HEK293 (cell line): ENCODE measurements at regions not wholly inside any gene's neighbourhood (a gene's known extent, or its start where the extent isn't known, plus 50 kb on each side); places are given as distances from the start of the nearest gene placed in this dataset.

Source experiments
- CTCF ChIA-PET: fragments of 350-600 bp; formaldehyde crosslinking; extraction: SDS; loops from one replicate; lab custom pipeline; 2021; ENCODE audit warnings: antibody characterized with exemption; lab: Yijun Ruan, JAX
- POLR2A ChIA-PET: fragments of 300-600 bp; formaldehyde crosslinking; extraction: SDS; loops from one replicate; lab custom pipeline; 2020; ENCODE audit warnings: antibody characterized with exemption, inconsistent platforms; lab: Yijun Ruan, JAX
- H3K27ac ChIP-seq: fragments of 200-500 bp; sonication (Bioruptor generic); 2 replicates; pipeline ENCODE4 v1.5.1; 2014; ENCODE audit warnings: low read depth, low read length, control low read depth, inconsistent platforms; ENCODE audit errors: extremely low read depth
- H3K36me3 ChIP-seq, 2 experiments: fragments of 200-500 bp in 1 of 2; sonication (Bioruptor generic) in 1 of 2; 1 replicate in 1 of 2; 2 replicates in 1 of 2; pipeline ENCODE4 v1.5.1; 2014 to 2017; ENCODE audit warnings: inconsistent platforms in 2 of 2, low read length in 2 of 2; ENCODE audit not compliant: control insufficient read depth in 2 of 2, insufficient read depth in 1 of 2
- H3K4me1 ChIP-seq: fragments of 200-500 bp; sonication (Bioruptor generic); 2 replicates; pipeline ENCODE4 v1.5.1; 2014; ENCODE audit warnings: mild to moderate bottlenecking, low read length, inconsistent platforms; ENCODE audit not compliant: control insufficient read depth, insufficient read depth
- H3K4me3 ChIP-seq: 2 replicates; pipeline ENCODE4 v1.5.1; 2011; ENCODE audit warnings: low read depth, mild to moderate bottlenecking, control low read depth, low read length, moderate library complexity
- H3K9me3 ChIP-seq: fragments of 200-500 bp; sonication (Bioruptor generic); 2 replicates; pipeline ENCODE4 v1.5.1; 2014; ENCODE audit warnings: low read depth, low read length, inconsistent platforms; ENCODE audit not compliant: control insufficient read depth, insufficient read depth
- BCL11A ChIP-seq: fragments of 450-650 bp; formaldehyde crosslinking; IDR thresholded peaks from 2 replicates; pipeline ENCODE4 v1.5.1; 2016; ENCODE audit warnings: low read depth, missing biosample characterization, missing genetic modification characterization
- GLIS1 ChIP-seq: fragments of 450-650 bp; formaldehyde crosslinking; IDR thresholded peaks from 2 replicates; pipeline ENCODE4 v1.5.1; 2016; ENCODE audit warnings: missing biosample characterization, missing genetic modification characterization
- KLF10 ChIP-seq: fragments of 450-650 bp; IDR thresholded peaks from 2 replicates; pipeline ENCODE4 v1.5.1; 2018; ENCODE audit warnings: missing biosample characterization, mild to moderate bottlenecking, missing genetic modification characterization
- KLF8 ChIP-seq: fragments of 450-650 bp; formaldehyde crosslinking; IDR thresholded peaks from 2 replicates; pipeline ENCODE4 v1.5.1; 2016; ENCODE audit warnings: missing biosample characterization, missing genetic modification characterization
- KLF9 ChIP-seq: fragments of 450-650 bp; formaldehyde crosslinking; IDR thresholded peaks from 2 replicates; pipeline ENCODE4 v1.5.1; 2016; ENCODE audit warnings: missing biosample characterization, missing genetic modification characterization, low read depth
- MYNN ChIP-seq: fragments of 450-650 bp; formaldehyde crosslinking; IDR thresholded peaks from 2 replicates; pipeline ENCODE4 v1.5.1; 2016; ENCODE audit warnings: missing biosample characterization, missing genetic modification characterization, borderline replicate concordance
- PRDM10 ChIP-seq: fragments of 450-650 bp; formaldehyde crosslinking; IDR thresholded peaks from 2 replicates; pipeline ENCODE4 v1.5.1; 2016; ENCODE audit warnings: missing biosample characterization, missing genetic modification characterization
- PRDM2 ChIP-seq: fragments of 450-650 bp; formaldehyde crosslinking; IDR thresholded peaks from 2 replicates; pipeline ENCODE4 v1.5.1; 2016; ENCODE audit warnings: missing biosample characterization, missing genetic modification characterization, borderline replicate concordance
- WT1 ChIP-seq: fragments of 450-650 bp; formaldehyde crosslinking; IDR thresholded peaks from 2 replicates; pipeline ENCODE4 v1.5.1; 2016; ENCODE audit warnings: missing biosample characterization, missing genetic modification characterization
- ZBTB48 ChIP-seq: fragments of 450-650 bp; formaldehyde crosslinking; IDR thresholded peaks from 2 replicates; pipeline ENCODE4 v1.5.1; 2016; ENCODE audit warnings: missing biosample characterization, missing genetic modification characterization
- ZEB2 ChIP-seq: fragments of 450-650 bp; formaldehyde crosslinking; IDR thresholded peaks from 2 replicates; pipeline ENCODE4 v1.5.1; 2016; ENCODE audit warnings: missing biosample characterization, missing genetic modification characterization
- ZFHX2 ChIP-seq: fragments of 450-650 bp; formaldehyde crosslinking; conservative IDR thresholded peaks from 2 replicates; pipeline ENCODE4 v1.5.1; 2016; ENCODE audit warnings: missing biosample characterization, missing genetic modification characterization
- ZFP3 ChIP-seq: fragments of 450-650 bp; formaldehyde crosslinking; IDR thresholded peaks from 2 replicates; pipeline ENCODE4 v1.5.1; 2016; ENCODE audit warnings: low read depth, missing biosample characterization, missing genetic modification characterization
- ZNF16 ChIP-seq: fragments of 450-650 bp; formaldehyde crosslinking; IDR thresholded peaks from 2 replicates; pipeline ENCODE4 v1.5.1; 2016; ENCODE audit warnings: low read depth, missing biosample characterization, missing genetic modification characterization
- ZNF18 ChIP-seq: fragments of 450-650 bp; formaldehyde crosslinking; IDR thresholded peaks from 2 replicates; pipeline ENCODE4 v1.5.1; 2016; ENCODE audit warnings: missing biosample characterization, missing genetic modification characterization
- ZNF248 ChIP-seq: fragments of 450-650 bp; formaldehyde crosslinking; IDR thresholded peaks from 2 replicates; pipeline ENCODE4 v1.5.1; 2017; ENCODE audit warnings: missing biosample characterization, missing genetic modification characterization
- ZNF398 ChIP-seq: fragments of 450-650 bp; formaldehyde crosslinking; IDR thresholded peaks from 2 replicates; pipeline ENCODE4 v1.5.1; 2017; ENCODE audit warnings: missing biosample characterization, missing genetic modification characterization
- ZNF404 ChIP-seq: fragments of 450-650 bp; formaldehyde crosslinking; IDR thresholded peaks from 2 replicates; pipeline ENCODE4 v1.5.1; 2017; ENCODE audit warnings: missing biosample characterization, missing genetic modification characterization
- ZNF473 ChIP-seq: fragments of 450-650 bp; formaldehyde crosslinking; IDR thresholded peaks from 2 replicates; pipeline ENCODE4 v1.5.1; 2017; ENCODE audit warnings: missing biosample characterization, missing genetic modification characterization
- ZNF521 ChIP-seq: fragments of 450-650 bp; formaldehyde crosslinking; IDR thresholded peaks from 2 replicates; pipeline ENCODE4 v1.5.1; 2017; ENCODE audit warnings: missing biosample characterization, mild to moderate bottlenecking, missing genetic modification characterization
- ZNF624 ChIP-seq: fragments of 450-650 bp; formaldehyde crosslinking; IDR thresholded peaks from 2 replicates; pipeline ENCODE4 v1.5.1; 2017; ENCODE audit warnings: missing biosample characterization, missing genetic modification characterization
- ZNF658 ChIP-seq: fragments of 450-650 bp; formaldehyde crosslinking; IDR thresholded peaks from 2 replicates; pipeline ENCODE4; 2016; ENCODE audit warnings: missing biosample characterization, missing genetic modification characterization
- ZNF777 ChIP-seq: fragments of 450-650 bp; formaldehyde crosslinking; IDR thresholded peaks from 2 replicates; pipeline ENCODE4 v1.5.1; 2017; ENCODE audit warnings: missing biosample characterization, missing genetic modification characterization, borderline replicate concordance
- ZXDB ChIP-seq: fragments of 450-650 bp; formaldehyde crosslinking; IDR thresholded peaks from 2 replicates; pipeline ENCODE4 v1.5.1; 2016; ENCODE audit warnings: missing biosample characterization, missing genetic modification characterization

- TF ChIP-seq ZXDB (tag by site-specific recombination) (no peak), ZEB2 (tag by site-specific recombination) (no peak), ZFP3 (tag by site-specific recombination) (no peak), WT1 (tag by site-specific recombination) (peak; percentile 27; the same call in 1 of the 2 replicates), ZNF404 (tag by site-specific recombination) (no peak), ZNF624 (tag by site-specific recombination) (no peak), ZNF18 (tag by site-specific recombination) (no peak)
- H3K4me1 ChIP-seq, result no peaks in the 10 kb centered on the region
- no peak overlapping the region for H3K4me3 ChIP-seq
- CTCF ChIA-PET, result no interaction called here
- POLR2A ChIA-PET, result no interaction called here
- no peaks in the 10 kb centered on the region for H3K9me3 ChIP-seq
- no peaks in the 10 kb centered on the region for H3K36me3 ChIP-seq
- H3K27ac ChIP-seq, result no peak overlapping the region
These were observed 891.4 kb downstream of the CCDC85A start for GRCh38 chr2:57075226-57075625.

GRCh38 chr2:57080035-57080434 lies 896.2 kb downstream of the CCDC85A start:
- Histone ChIP-seq H3K27ac (no peak overlapping the region), H3K4me1 (no peaks in the 10 kb centered on the region), H3K9me3 (no peaks in the 10 kb centered on the region), H3K4me3 (no peak overlapping the region), H3K36me3 (no peaks in the 10 kb centered on the region)
- TF ChIP-seq PRDM2, result no peak
- no peak for TF ChIP-seq KLF10 (tag by site-specific recombination)
- TF ChIP-seq ZNF248 (tag by site-specific recombination), result no peak
- TF ChIP-seq ZNF521, result no peak
- no peak for TF ChIP-seq ZNF16 (tag by site-specific recombination)
- TF ChIP-seq KLF9 (tag by site-specific recombination), result no peak
- TF ChIP-seq ZBTB48 (tag by site-specific recombination), result no peak
- TF ChIP-seq BCL11A (tag by site-specific recombination), result no peak
- no peak for TF ChIP-seq ZNF398 (tag by site-specific recombination)
- TF ChIP-seq ZNF777 (tag by site-specific recombination), result no peak
- TF ChIP-seq ZNF624 (tag by site-specific recombination), result no peak
- no peak for TF ChIP-seq KLF8 (tag by site-specific recombination)
- no peak for TF ChIP-seq ZFHX2
- no peak for TF ChIP-seq ZNF473
- no peak for TF ChIP-seq GLIS1 (tag by site-specific recombination)
- TF ChIP-seq MYNN (tag by site-specific recombination), result no peak
- no peak for TF ChIP-seq PRDM10 (tag by site-specific recombination)
- no peak for TF ChIP-seq ZNF658
- CTCF ChIA-PET, result no interaction called here
- POLR2A ChIA-PET, result no interaction called here
